HEK293 (cell line): ENCODE measurements at regions not wholly inside any gene's neighbourhood (a gene's known extent, or its start where the extent isn't known, plus 50 kb on each side); places are given as distances from the start of the nearest gene placed in this dataset.

Experiments used
- CTCF ChIA-PET: fragments of 350-600 bp; formaldehyde crosslinking; extraction: SDS; loops from one replicate; lab custom pipeline; 2021; ENCODE audit warnings: antibody characterized with exemption; lab: Yijun Ruan, JAX
- POLR2A ChIA-PET: fragments of 300-600 bp; formaldehyde crosslinking; extraction: SDS; loops from one replicate; lab custom pipeline; 2020; ENCODE audit warnings: antibody characterized with exemption, inconsistent platforms; lab: Yijun Ruan, JAX
- H3K27ac ChIP-seq: fragments of 200-500 bp; sonication (Bioruptor generic); 2 replicates; pipeline ENCODE4 v1.5.1; 2014; ENCODE audit warnings: low read depth, low read length, control low read depth, inconsistent platforms; ENCODE audit errors: extremely low read depth
- H3K36me3 ChIP-seq, 2 experiments: fragments of 200-500 bp in 1 of 2; sonication (Bioruptor generic) in 1 of 2; 1 replicate in 1 of 2; 2 replicates in 1 of 2; pipeline ENCODE4 v1.5.1; 2014 to 2017; ENCODE audit warnings: inconsistent platforms in 2 of 2, low read length in 2 of 2; ENCODE audit not compliant: control insufficient read depth in 2 of 2, insufficient read depth in 1 of 2
- H3K4me1 ChIP-seq: fragments of 200-500 bp; sonication (Bioruptor generic); 2 replicates; pipeline ENCODE4 v1.5.1; 2014; ENCODE audit warnings: mild to moderate bottlenecking, low read length, inconsistent platforms; ENCODE audit not compliant: control insufficient read depth, insufficient read depth
- H3K4me3 ChIP-seq: 2 replicates; pipeline ENCODE4 v1.5.1; 2011; ENCODE audit warnings: low read depth, mild to moderate bottlenecking, control low read depth, low read length, moderate library complexity
- H3K9me3 ChIP-seq: fragments of 200-500 bp; sonication (Bioruptor generic); 2 replicates; pipeline ENCODE4 v1.5.1; 2014; ENCODE audit warnings: low read depth, low read length, inconsistent platforms; ENCODE audit not compliant: control insufficient read depth, insufficient read depth
- AEBP2 ChIP-seq: fragments of 450-650 bp; formaldehyde crosslinking; IDR thresholded peaks from 2 replicates; pipeline ENCODE4 v1.5.1; 2016; ENCODE audit warnings: missing biosample characterization, missing genetic modification characterization, borderline replicate concordance
- BCL11A ChIP-seq: fragments of 450-650 bp; formaldehyde crosslinking; IDR thresholded peaks from 2 replicates; pipeline ENCODE4 v1.5.1; 2016; ENCODE audit warnings: low read depth, missing biosample characterization, missing genetic modification characterization
- GLIS1 ChIP-seq: fragments of 450-650 bp; formaldehyde crosslinking; IDR thresholded peaks from 2 replicates; pipeline ENCODE4 v1.5.1; 2016; ENCODE audit warnings: missing biosample characterization, missing genetic modification characterization
- KLF17 ChIP-seq: fragments of 450-650 bp; formaldehyde crosslinking; IDR thresholded peaks from 2 replicates; pipeline ENCODE4 v1.5.1; 2016; ENCODE audit warnings: missing biosample characterization, missing genetic modification characterization
- OVOL3 ChIP-seq: fragments of 450-650 bp; formaldehyde crosslinking; IDR thresholded peaks from 2 replicates; pipeline ENCODE4 v1.5.1; 2016; ENCODE audit warnings: missing biosample characterization, missing genetic modification characterization
- PRDM6 ChIP-seq: fragments of 450-650 bp; formaldehyde crosslinking; IDR thresholded peaks from 2 replicates; pipeline ENCODE4 v1.5.1; 2017; ENCODE audit warnings: missing biosample characterization, missing genetic modification characterization
- RBAK ChIP-seq: fragments of 450-650 bp; formaldehyde crosslinking; IDR thresholded peaks from 2 replicates; pipeline ENCODE4 v1.5.1; 2016; ENCODE audit warnings: missing biosample characterization, missing genetic modification characterization
- SP2 ChIP-seq: fragments of 450-650 bp; formaldehyde crosslinking; IDR thresholded peaks from 2 replicates; pipeline ENCODE4 v1.5.1; 2016; ENCODE audit warnings: missing biosample characterization, missing genetic modification characterization
- TRIM28 ChIP-seq: IDR thresholded peaks from 2 replicates; pipeline ENCODE4 v1.6.1; 2011; ENCODE audit warnings: low read length, control low read depth, borderline replicate concordance
- ZBTB1 ChIP-seq: fragments of 450-650 bp; formaldehyde crosslinking; IDR thresholded peaks from 2 replicates; pipeline ENCODE4 v1.5.1; 2016; ENCODE audit warnings: missing biosample characterization, missing genetic modification characterization
- ZBTB8A ChIP-seq: fragments of 450-650 bp; formaldehyde crosslinking; IDR thresholded peaks from 2 replicates; pipeline ENCODE4 v1.5.1; 2016; ENCODE audit warnings: missing biosample characterization, missing genetic modification characterization
- ZFP69B ChIP-seq: fragments of 450-650 bp; formaldehyde crosslinking; IDR thresholded peaks from 2 replicates; pipeline ENCODE4 v1.5.1; 2016; ENCODE audit warnings: missing biosample characterization, missing genetic modification characterization
- ZNF16 ChIP-seq: fragments of 450-650 bp; formaldehyde crosslinking; IDR thresholded peaks from 2 replicates; pipeline ENCODE4 v1.5.1; 2016; ENCODE audit warnings: low read depth, missing biosample characterization, missing genetic modification characterization
- ZNF221 ChIP-seq: fragments of 450-650 bp; formaldehyde crosslinking; IDR thresholded peaks from 2 replicates; pipeline ENCODE4 v1.5.1; 2017; ENCODE audit warnings: missing biosample characterization, missing genetic modification characterization, borderline replicate concordance
- ZNF223 ChIP-seq: fragments of 450-650 bp; formaldehyde crosslinking; IDR thresholded peaks from 2 replicates; pipeline ENCODE4 v1.5.1; 2016; ENCODE audit warnings: missing biosample characterization, missing genetic modification characterization
- ZNF324 ChIP-seq: fragments of 450-650 bp; formaldehyde crosslinking; IDR thresholded peaks from 2 replicates; pipeline ENCODE4 v1.5.1; 2016; ENCODE audit warnings: missing biosample characterization, missing genetic modification characterization
- ZNF394 ChIP-seq: fragments of 450-650 bp; formaldehyde crosslinking; IDR thresholded peaks from 2 replicates; pipeline ENCODE4 v1.5.1; 2016; ENCODE audit warnings: missing biosample characterization, missing genetic modification characterization, mild to moderate bottlenecking, moderate library complexity, borderline replicate concordance
- ZNF521 ChIP-seq: fragments of 450-650 bp; formaldehyde crosslinking; IDR thresholded peaks from 2 replicates; pipeline ENCODE4 v1.5.1; 2017; ENCODE audit warnings: missing biosample characterization, mild to moderate bottlenecking, missing genetic modification characterization
- ZNF555 ChIP-seq: fragments of 450-650 bp; formaldehyde crosslinking; conservative IDR thresholded peaks from 2 replicates; pipeline ENCODE4 v1.5.1; 2017; ENCODE audit warnings: missing biosample characterization, mild to moderate bottlenecking, missing genetic modification characterization, inconsistent platforms
- ZSCAN30 ChIP-seq: fragments of 450-650 bp; IDR thresholded peaks from 2 replicates; pipeline ENCODE4 v1.5.1; 2018; ENCODE audit warnings: missing biosample characterization, mild to moderate bottlenecking, missing genetic modification characterization, moderate library complexity
- TF ChIP-seq, protein P1 (sequence below): fragments of 450-650 bp; formaldehyde crosslinking; IDR thresholded peaks from 2 replicates; pipeline ENCODE4 v1.5.1; 2016; ENCODE audit warnings: missing biosample characterization, missing genetic modification characterization

- Histone ChIP-seq H3K4me3 (no peak overlapping the region), H3K27ac (no peak overlapping the region), H3K4me1 (no peaks in the 10 kb centered on the region), H3K9me3 (no peaks in the 10 kb centered on the region), H3K36me3 (no peaks in the 10 kb centered on the region)
- ChIA-PET CTCF (no interaction called here), POLR2A (no interaction called here)
- TF ChIP-seq ZNF324 (tag by site-specific recombination) (no peak), ZNF521 (tag by site-specific recombination) (no peak), ZNF555 (tag by site-specific recombination) (no peak), SP2 (tag by site-specific recombination) (no peak), OVOL3 (tag by site-specific recombination) (no peak), GLIS1 (no peak), PRDM6 (no peak), ZBTB8A (tag by site-specific recombination) (no peak), ZNF394 (tag by site-specific recombination) (no peak)
- TF ChIP-seq, protein P1, sequence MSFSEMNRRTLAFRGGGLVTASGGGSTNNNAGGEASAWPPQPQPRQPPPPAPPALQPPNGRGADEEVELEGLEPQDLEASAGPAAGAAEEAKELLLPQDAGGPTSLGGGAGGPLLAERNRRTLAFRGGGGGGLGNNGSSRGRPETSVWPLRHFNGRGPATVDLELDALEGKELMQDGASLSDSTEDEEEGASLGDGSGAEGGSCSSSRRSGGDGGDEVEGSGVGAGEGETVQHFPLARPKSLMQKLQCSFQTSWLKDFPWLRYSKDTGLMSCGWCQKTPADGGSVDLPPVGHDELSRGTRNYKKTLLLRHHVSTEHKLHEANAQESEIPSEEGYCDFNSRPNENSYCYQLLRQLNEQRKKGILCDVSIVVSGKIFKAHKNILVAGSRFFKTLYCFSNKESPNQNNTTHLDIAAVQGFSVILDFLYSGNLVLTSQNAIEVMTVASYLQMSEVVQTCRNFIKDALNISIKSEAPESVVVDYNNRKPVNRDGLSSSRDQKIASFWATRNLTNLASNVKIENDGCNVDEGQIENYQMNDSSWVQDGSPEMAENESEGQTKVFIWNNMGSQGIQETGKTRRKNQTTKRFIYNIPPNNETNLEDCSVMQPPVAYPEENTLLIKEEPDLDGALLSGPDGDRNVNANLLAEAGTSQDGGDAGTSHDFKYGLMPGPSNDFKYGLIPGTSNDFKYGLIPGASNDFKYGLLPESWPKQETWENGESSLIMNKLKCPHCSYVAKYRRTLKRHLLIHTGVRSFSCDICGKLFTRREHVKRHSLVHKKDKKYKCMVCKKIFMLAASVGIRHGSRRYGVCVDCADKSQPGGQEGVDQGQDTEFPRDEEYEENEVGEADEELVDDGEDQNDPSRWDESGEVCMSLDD (tag by site-specific recombination): no peak
These were observed 103.3 kb upstream of the CMC1 start for GRCh38 chr3:28138043-28138610.

- H3K27ac ChIP-seq: no peak overlapping the region
- POLR2A ChIA-PET: no interaction called here
- H3K36me3 ChIP-seq: no peaks in the 10 kb centered on the region
- no peak overlapping the region for H3K4me3 ChIP-seq
- CTCF ChIA-PET: no interaction called here
- no peaks in the 10 kb centered on the region for H3K9me3 ChIP-seq
- TF ChIP-seq AEBP2 (tag by site-specific recombination) (no peak), ZNF223 (tag by site-specific recombination) (no peak), ZBTB1 (no peak), ZNF521 (tag by site-specific recombination) (no peak), ZNF221 (no peak), TRIM28 (no peak), ZSCAN30 (tag by site-specific recombination) (no peak), BCL11A (tag by site-specific recombination) (no peak), RBAK (tag by site-specific recombination) (no peak), ZFP69B (tag by site-specific recombination) (no peak), KLF17 (no peak), ZNF16 (tag by site-specific recombination) (no peak)
- H3K4me1 ChIP-seq: no peaks in the 10 kb centered on the region
These were observed 102.1 kb upstream of the CMC1 start for GRCh38 chr3:28139288-28139687.
